GM13977 (cell line): ENCODE measurements at regions not wholly inside any gene's neighbourhood (a gene's known extent, or its start where the extent isn't known, plus 50 kb on each side); places are given as distances from the start of the nearest gene placed in this dataset.
"Not testable (repeated sequence)": the region's sequence is repeated elsewhere in the genome, so short reads cannot be mapped to it uniquely, and the experiment has no call there.

Experiments used
- DNase-seq: peaks from one replicate; pipeline ENCODE4 v3.0.0; 2012; ENCODE audit warnings: low spot score
- CTCF ChIP-seq: IDR thresholded peaks from 2 replicates; pipeline ENCODE4 v1.5.1; 2012; ENCODE audit warnings: mild to moderate bottlenecking, control low read depth; ENCODE audit not compliant: insufficient read depth; ENCODE audit errors: extremely low read depth, missing control alignments
- in situ Hi-C: fragments of 300-500 bp; cut with MboI; formaldehyde crosslinking; loops from one replicate; pipeline ENCODE4 v1.12.0; 2022; ENCODE audit warnings: low sequenced_read_pairs, low pct_unique_long_range_greater_than_20kb, mixed read lengths, inconsistent platforms; ENCODE audit not compliant: unreplicated experiment

- no peak for TF ChIP-seq CTCF
- in situ Hi-C loops: no loop called here
Measured at GRCh38 chr6:84953111-84953755, 188.8 kb upstream of the TBX18 start.

GRCh38 chr6:84944926-84945325 lies 180.5 kb upstream of the TBX18 start:
- DNase-seq, in situ Hi-C loops: not testable (repeated sequence)

More at GRCh38 chr6:84953111-84953755, 188.8 kb upstream of the TBX18 start:
- no peak for DNase-seq

- TF ChIP-seq CTCF: no peak
- DNase-seq: no peak
- in situ Hi-C loops: no loop called here
Measured at GRCh38 chr6:84943905-84944304, 179.5 kb upstream of the TBX18 start.

GRCh38 chr6:84941609-84942008 lies 177.2 kb upstream of the TBX18 start:
- in situ Hi-C loops, DNase-seq: not testable (repeated sequence)

GRCh38 chr6:84929212-84929611 lies 164.8 kb upstream of the TBX18 start:
- in situ Hi-C loops: no loop called here
- no peak for DNase-seq
- no peak for TF ChIP-seq CTCF

GRCh38 chr6:84927551-84927950 lies 163.2 kb upstream of the TBX18 start:
- TF ChIP-seq CTCF: no peak
- in situ Hi-C loops: no loop called here
- no peak for DNase-seq

- DNase-seq: no peak
- in situ Hi-C loops: no loop called here
- no peak for TF ChIP-seq CTCF
Measured at GRCh38 chr6:84926189-84927155, 162.1 kb upstream of the TBX18 start.
